Lower leg skin (tissue), 3 donors: ENCODE measurements at regions not wholly inside any gene's neighbourhood (a gene's known extent, or its start where the extent isn't known, plus 50 kb on each side); places are given as distances from the start of the nearest gene placed in this dataset.

Experiments used
- POLR2A ChIP-seq, 2 donors: fragments of 450-650 bp; IDR thresholded peaks; one replicate each; pipeline ENCODE4 v1.6.1; 2016 to 2017; ENCODE audit warnings: antibody characterized with exemption in 2 of 2, mild to moderate bottlenecking in 1 of 2, moderate library complexity in 1 of 2
- TF ChIP-seq, protein P1 (sequence below), 3 donors: fragments of 450-650 bp; IDR thresholded peaks; one replicate each; pipeline ENCODE4 v1.5.1; 2016; ENCODE audit warnings: antibody characterized with exemption in 3 of 3, mild to moderate bottlenecking in 3 of 3, moderate library complexity in 2 of 3

DNA sequence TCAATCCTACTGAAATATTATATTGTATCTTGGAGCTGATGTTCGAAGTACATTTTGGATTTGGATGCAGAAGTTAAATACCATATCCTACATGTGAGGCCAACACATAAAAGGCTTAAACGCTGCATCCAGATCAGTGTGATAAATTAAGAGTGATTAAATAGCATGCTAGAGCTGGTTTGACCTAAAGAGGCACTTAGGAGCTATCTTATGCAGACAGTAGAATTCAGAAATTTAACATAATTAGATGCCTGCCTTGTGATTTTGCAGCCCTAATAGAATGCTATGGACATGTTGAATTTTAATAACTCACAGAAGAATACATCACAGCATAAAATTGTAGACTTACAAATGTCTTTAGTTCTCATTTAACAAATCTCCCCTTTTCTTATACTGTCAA lies 501.2 kb upstream of the LINC00305 start:
- TF ChIP-seq, protein P1, sequence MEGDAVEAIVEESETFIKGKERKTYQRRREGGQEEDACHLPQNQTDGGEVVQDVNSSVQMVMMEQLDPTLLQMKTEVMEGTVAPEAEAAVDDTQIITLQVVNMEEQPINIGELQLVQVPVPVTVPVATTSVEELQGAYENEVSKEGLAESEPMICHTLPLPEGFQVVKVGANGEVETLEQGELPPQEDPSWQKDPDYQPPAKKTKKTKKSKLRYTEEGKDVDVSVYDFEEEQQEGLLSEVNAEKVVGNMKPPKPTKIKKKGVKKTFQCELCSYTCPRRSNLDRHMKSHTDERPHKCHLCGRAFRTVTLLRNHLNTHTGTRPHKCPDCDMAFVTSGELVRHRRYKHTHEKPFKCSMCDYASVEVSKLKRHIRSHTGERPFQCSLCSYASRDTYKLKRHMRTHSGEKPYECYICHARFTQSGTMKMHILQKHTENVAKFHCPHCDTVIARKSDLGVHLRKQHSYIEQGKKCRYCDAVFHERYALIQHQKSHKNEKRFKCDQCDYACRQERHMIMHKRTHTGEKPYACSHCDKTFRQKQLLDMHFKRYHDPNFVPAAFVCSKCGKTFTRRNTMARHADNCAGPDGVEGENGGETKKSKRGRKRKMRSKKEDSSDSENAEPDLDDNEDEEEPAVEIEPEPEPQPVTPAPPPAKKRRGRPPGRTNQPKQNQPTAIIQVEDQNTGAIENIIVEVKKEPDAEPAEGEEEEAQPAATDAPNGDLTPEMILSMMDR (IDR thresholded peaks at IDR 0.05): no peak
- TF ChIP-seq POLR2A (IDR thresholded peaks at IDR 0.05): no peak
